IMR-90 (cell line): ENCODE measurements at regions not wholly inside any gene's neighbourhood (a gene's known extent, or its start where the extent isn't known, plus 50 kb on each side); places are given as distances from the start of the nearest gene placed in this dataset.

ENCODE experiments used
- ATAC-seq: fragments of 200-7000 bp; cut with Tn5 transposase; 2 replicates; pipeline ENCODE4 v1.9.1; 2020; ENCODE audit warnings: low read depth, mild to moderate bottlenecking, moderate library complexity
- BruUV-seq: library from RNA; stranded (reverse); fragments of 400-500 nt; replicated peaks from 2 replicates; lab custom pipeline; 2021; lab: Mats Ljungman, UMichigan
- CTCF ChIA-PET: fragments of 300-600 bp; formaldehyde crosslinking; extraction: SDS; loops from one replicate; lab custom pipeline; 2021; ENCODE audit warnings: antibody characterized with exemption; lab: Yijun Ruan, JAX
- POLR2A ChIA-PET: fragments of 300-600 bp; sonication (Branson Sonifier 250); formaldehyde crosslinking; loops from one replicate; lab custom pipeline; 2022; ENCODE audit warnings: antibody characterized with exemption; ENCODE audit not compliant: unreplicated experiment; lab: Charles Lee
- DNase-seq: peaks from one replicate; pipeline ENCODE4 v3.0.0; 2013
- H2AFZ ChIP-seq: replicated peaks from 2 replicates; pipeline ENCODE3; 2013; ENCODE audit warnings: low read length, mild to moderate bottlenecking; ENCODE audit not compliant: poor library complexity
- H2AK5ac ChIP-seq: 2 replicates; pipeline ENCODE4 v1.6.1; 2013; ENCODE audit warnings: low read depth, low read length, inconsistent platforms
- H2AK9ac ChIP-seq: replicated peaks from 2 replicates; pipeline ENCODE3; 2013; ENCODE audit warnings: mild to moderate bottlenecking, low read depth, low read length, moderate library complexity; ENCODE audit not compliant: poor library complexity
- H2BK120ac ChIP-seq: 2 replicates; pipeline ENCODE4 v1.6.1; 2013; ENCODE audit warnings: low read depth, low read length, inconsistent platforms
- H2BK15ac ChIP-seq: 3 replicates; pipeline ENCODE4 v1.6.1; 2013; ENCODE audit warnings: low read depth, low read length, inconsistent platforms
- H2BK20ac ChIP-seq: 2 replicates; pipeline ENCODE4 v1.6.1; 2013; ENCODE audit warnings: low read depth, mild to moderate bottlenecking, inconsistent platforms, low read length, moderate library complexity
- H2BK5ac ChIP-seq: 2 replicates; pipeline ENCODE4 v1.6.1; 2013; ENCODE audit warnings: mild to moderate bottlenecking, low read depth, low read length, inconsistent platforms; ENCODE audit not compliant: poor library complexity, severe bottlenecking
- H3K14ac ChIP-seq: replicated peaks from 2 replicates; pipeline ENCODE4 v1.6.1; 2013; ENCODE audit warnings: low read depth, low read length, inconsistent platforms
- H3K18ac ChIP-seq: 2 replicates; pipeline ENCODE4 v1.6.1; 2013; ENCODE audit warnings: low read depth, low read length, control low read depth
- H3K23ac ChIP-seq: 2 replicates; pipeline ENCODE4 v1.6.1; 2013; ENCODE audit warnings: low read depth, low read length, inconsistent platforms
- H3K27ac ChIP-seq: 2 replicates; pipeline ENCODE4 v1.5.1; 2013; ENCODE audit warnings: mild to moderate bottlenecking, control low read depth, low read length; ENCODE audit not compliant: insufficient read depth
- H3K27me3 ChIP-seq: 2 replicates; pipeline ENCODE4 v1.6.1; 2013; ENCODE audit warnings: low read length; ENCODE audit not compliant: control insufficient read depth, insufficient read depth
- H3K36me3 ChIP-seq: 2 replicates; pipeline ENCODE4 v1.6.1; 2013; ENCODE audit warnings: low read length, mixed read lengths; ENCODE audit not compliant: control insufficient read depth, insufficient read depth
- H3K4ac ChIP-seq: 2 replicates; pipeline ENCODE4 v1.6.1; 2013; ENCODE audit warnings: low read depth, low read length, inconsistent platforms
- H3K4me1 ChIP-seq: 2 replicates; pipeline ENCODE4 v1.6.1; 2013; ENCODE audit warnings: low read length, mixed read lengths; ENCODE audit not compliant: control insufficient read depth, insufficient read depth
- H3K4me2 ChIP-seq: 2 replicates; pipeline ENCODE4 v1.6.1; 2013; ENCODE audit warnings: low read depth, mild to moderate bottlenecking, control low read depth, low read length, moderate library complexity
- H3K4me3 ChIP-seq: 2 replicates; pipeline ENCODE4 v1.5.1; 2013; ENCODE audit warnings: low read depth, mild to moderate bottlenecking, control low read depth, low read length, moderate library complexity; ENCODE audit not compliant: insufficient read depth
- H3K56ac ChIP-seq: 2 replicates; pipeline ENCODE4 v1.6.1; 2013; ENCODE audit warnings: low read length, inconsistent platforms; ENCODE audit not compliant: insufficient read depth; ENCODE audit errors: extremely low read depth
- H3K79me1 ChIP-seq, 2 experiments: 2 replicates each; pipeline ENCODE4 v1.6.1; 2013; ENCODE audit warnings: low read length in 2 of 2, inconsistent platforms in 1 of 2, low read depth in 1 of 2
- H3K9ac ChIP-seq: 2 replicates; pipeline ENCODE4 v1.6.1; 2013; ENCODE audit warnings: low read depth, low read length, control low read depth
- H3K9me1 ChIP-seq: 2 replicates; pipeline ENCODE4 v1.6.1; 2013; ENCODE audit warnings: low read length, inconsistent platforms; ENCODE audit not compliant: insufficient read depth
- H3K9me3 ChIP-seq: 2 replicates; pipeline ENCODE4 v1.6.1; 2013; ENCODE audit warnings: low read length; ENCODE audit not compliant: control insufficient read depth, insufficient read depth
- H4K20me1 ChIP-seq: 2 replicates; pipeline ENCODE4 v1.6.1; 2013; ENCODE audit warnings: low read length, inconsistent platforms; ENCODE audit not compliant: insufficient read depth
- H4K5ac ChIP-seq: 2 replicates; pipeline ENCODE4 v1.6.1; 2013; ENCODE audit warnings: mild to moderate bottlenecking, low read depth, low read length, control low read depth
- H4K8ac ChIP-seq, 2 experiments: 2 replicates each; pipeline ENCODE4 v1.6.1; 2013; ENCODE audit warnings: low read depth in 2 of 2, low read length in 2 of 2, control low read depth in 1 of 2, inconsistent platforms in 1 of 2
- H4K91ac ChIP-seq: 2 replicates; pipeline ENCODE4 v1.6.1; 2013; ENCODE audit warnings: low read depth, low read length, inconsistent platforms; ENCODE audit not compliant: insufficient read depth
- CHD1 ChIP-seq: IDR thresholded peaks from 2 replicates; pipeline ENCODE4 v1.6.1; 2012; ENCODE audit warnings: low read depth, low read length, improper control_type of control experiment
- CTCF ChIP-seq: conservative IDR thresholded peaks from 2 replicates; pipeline ENCODE4 v1.5.1; 2012; ENCODE audit warnings: mild to moderate bottlenecking, low read depth, low read length, improper control_type of control experiment
- POLR2A ChIP-seq: IDR thresholded peaks from 2 replicates; pipeline ENCODE4 v1.6.1; 2012; ENCODE audit warnings: mild to moderate bottlenecking, low read depth, low read length
- WGBS, 2 experiments: methylation state at CpG; one replicate each; pipeline versions ENCODE4 v1.1.5 to v1.1.7; 2013; ENCODE audit warnings: missing lambda C conversion rate in 2 of 2; ENCODE audit not compliant: insufficient read length in 1 of 2; ENCODE audit errors: extremely low coverage in 2 of 2; 5-methylcytosine and 5-hydroxymethylcytosine counted together
- dilution Hi-C: fragments of 300-500 bp; cut with HindIII; formaldehyde crosslinking; loops from one replicate; pipeline ENCODE4 v1.14.3; 2018; ENCODE audit warnings: low sequenced_read_pairs; ENCODE audit not compliant: unreplicated experiment
- in situ Hi-C: fragments of 300-500 bp; cut with MboI; formaldehyde crosslinking; loops from 3 replicates; pipeline ENCODE4 v1.14.3; 2019; ENCODE audit warnings: low sequenced_read_pairs, inconsistent platforms, mixed read lengths
- intact Hi-C: fragments of 100-400 bp; cut with micrococcal nuclease; formaldehyde crosslinking; loops from 2 replicates; pipeline ENCODE4 v1.10.0; 2022

DNA sequence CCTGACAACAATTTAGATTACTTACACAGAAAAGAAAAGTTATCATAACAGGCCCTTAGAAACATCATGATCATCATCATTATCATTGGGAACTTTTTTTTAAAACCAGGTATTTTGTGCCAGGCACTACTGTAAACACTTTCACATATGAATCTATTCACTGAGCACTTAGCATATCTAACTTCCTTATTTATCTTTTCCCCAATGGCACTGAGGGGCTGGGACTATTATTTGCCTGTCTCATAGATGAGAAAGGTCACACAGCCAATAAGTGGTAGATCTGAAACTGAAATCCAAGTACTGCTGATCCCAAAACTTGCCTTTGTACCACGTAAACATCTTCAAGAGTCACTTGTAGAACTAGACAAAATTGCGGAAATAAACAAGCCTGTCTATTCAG lies 184.2 kb upstream of the RBPJ start:
- Histone ChIP-seq H2BK15ac (no peak overlapping the region), H3K23ac (no peak overlapping the region), H3K27ac (no peak overlapping the region), H2BK20ac (no peak overlapping the region), H3K9me3 (no peaks in the 10 kb centered on the region), H4K8ac (no peak overlapping the region), H3K4me1 (peaks cover 16% of the 10 kb centered on the region), H4K20me1 (no peaks in the 10 kb centered on the region), H4K5ac (no peak overlapping the region), H3K18ac (no peak overlapping the region), H3K4ac (no peak overlapping the region), H4K91ac (no peak overlapping the region), H3K27me3 (no peaks in the 10 kb centered on the region), H2AK5ac (no peak overlapping the region), H2AFZ (no peak overlapping the region), H3K36me3 (no peaks in the 10 kb centered on the region), H2BK120ac (no peak overlapping the region), H3K9me1 (peaks cover 14% of the 10 kb centered on the region), H2AK9ac (no peak overlapping the region), H3K4me3 (no peak overlapping the region), H3K14ac (no peak overlapping the region), H3K56ac (no peak overlapping the region), H3K9ac (no peak overlapping the region), H2BK5ac (no peak overlapping the region), H3K4me2 (no peak overlapping the region), H3K79me1 (no peaks in the 10 kb centered on the region)
- ChIA-PET CTCF (interaction anchor here (0.8 kb wide), 1 partner anchor 13 kb away, joined by 5 read pairs; no protein-coding TSS in a partner anchor), POLR2A (no interaction called here)
- in situ Hi-C loops: no loop called here
- dilution Hi-C loops: no loop called here
- no peak for DNase-seq
- ATAC-seq: no peak
- intact Hi-C loops: no loop called here
- WGBS, 2 experiments: no CpG with 5 or more reads among the region's 2 CpGs
- TF ChIP-seq CHD1: no peak
- TF ChIP-seq CTCF: no peak
- no peak for TF ChIP-seq POLR2A
- no TSS peak for BruUV-seq
